A673 (cell line): ENCODE measurements at regions not wholly inside any gene's neighbourhood (a gene's known extent, or its start where the extent isn't known, plus 50 kb on each side); places are given as distances from the start of the nearest gene placed in this dataset.

Source experiments
- BruUV-seq: library from RNA; stranded (reverse); fragments of 400-500 nt; replicated peaks from 2 replicates; lab custom pipeline; 2021; lab: Mats Ljungman, UMichigan
- CTCF ChIA-PET: fragments of 300-600 bp; sonication (Branson Sonifier 250); formaldehyde crosslinking; loops from one replicate; lab custom pipeline; 2022; ENCODE audit warnings: antibody characterized with exemption; lab: Charles Lee
- POLR2A ChIA-PET: fragments of 300-600 bp; sonication (Branson Sonifier 250); formaldehyde crosslinking; loops from one replicate; lab custom pipeline; 2022; ENCODE audit warnings: antibody characterized with exemption; ENCODE audit not compliant: low non-redundant PET; lab: Charles Lee
- DNase-seq: peaks from one replicate; pipeline ENCODE4 v3.0.0-alpha.2; 2015; ENCODE audit warnings: low spot score
- H3K27ac ChIP-seq: fragments of 200-600 bp; sonication (generic); 2 replicates; pipeline ENCODE4 v1.5.1; 2016; ENCODE audit warnings: mixed run types, low read depth, mild to moderate bottlenecking, mixed read lengths, antibody characterized with exemption, low read length; ENCODE audit not compliant: poor library complexity, severe bottlenecking
- H3K27me3 ChIP-seq: fragments of 200-600 bp; sonication (generic); replicated peaks from 2 replicates; pipeline ENCODE4 v1.6.1; 2017; ENCODE audit warnings: mixed run types, low read depth, mild to moderate bottlenecking, mixed read lengths, antibody characterized with exemption, low read length; ENCODE audit not compliant: insufficient read depth, poor library complexity
- H3K36me3 ChIP-seq: fragments of 200-600 bp; sonication (generic); 2 replicates; pipeline ENCODE4 v1.6.1; 2016; ENCODE audit warnings: mixed run types, mild to moderate bottlenecking, mixed read lengths, antibody characterized with exemption, low read length; ENCODE audit not compliant: insufficient read depth, poor library complexity, severe bottlenecking
- H3K4me1 ChIP-seq: fragments of 200-600 bp; sonication (generic); 2 replicates; pipeline ENCODE4 v1.6.1; 2017; ENCODE audit warnings: mixed run types, mild to moderate bottlenecking, mixed read lengths, antibody characterized with exemption, low read length; ENCODE audit not compliant: insufficient read depth, poor library complexity, severe bottlenecking
- H3K4me3 ChIP-seq: fragments of 200-600 bp; sonication (generic); 2 replicates; pipeline ENCODE4 v1.5.1; 2016; ENCODE audit warnings: low read depth, mixed run types, mild to moderate bottlenecking, mixed read lengths, low read length; ENCODE audit not compliant: poor library complexity, severe bottlenecking
- H3K9me3 ChIP-seq: fragments of 200-600 bp; sonication (generic); 2 replicates; pipeline ENCODE4 v1.6.1; 2016; ENCODE audit warnings: mixed run types, low read depth, mild to moderate bottlenecking, mixed read lengths, antibody characterized with exemption, low read length; ENCODE audit not compliant: poor library complexity, severe bottlenecking
- EZH2 ChIP-seq: fragments of 200-600 bp; sonication (generic); IDR thresholded peaks from 2 replicates; pipeline ENCODE4 v1.6.1; 2017; ENCODE audit warnings: borderline replicate concordance, low read depth, mild to moderate bottlenecking, mixed read lengths, antibody characterized with exemption, low read length; ENCODE audit not compliant: poor library complexity, severe bottlenecking
- intact Hi-C: fragments of 100-400 bp; cut with micrococcal nuclease; formaldehyde crosslinking; loops from one replicate; pipeline ENCODE4 v1.10.0; 2022; ENCODE audit not compliant: unreplicated experiment
- TF ChIP-seq, protein P1 (sequence below): fragments of 300-800, 200-600 bp; sonication (generic); conservative IDR thresholded peaks from 2 replicates; pipeline ENCODE4 v1.5.1; 2017; ENCODE audit warnings: low read depth, mild to moderate bottlenecking, antibody characterized with exemption, low read length, moderate library complexity, mixed read lengths

DNA sequence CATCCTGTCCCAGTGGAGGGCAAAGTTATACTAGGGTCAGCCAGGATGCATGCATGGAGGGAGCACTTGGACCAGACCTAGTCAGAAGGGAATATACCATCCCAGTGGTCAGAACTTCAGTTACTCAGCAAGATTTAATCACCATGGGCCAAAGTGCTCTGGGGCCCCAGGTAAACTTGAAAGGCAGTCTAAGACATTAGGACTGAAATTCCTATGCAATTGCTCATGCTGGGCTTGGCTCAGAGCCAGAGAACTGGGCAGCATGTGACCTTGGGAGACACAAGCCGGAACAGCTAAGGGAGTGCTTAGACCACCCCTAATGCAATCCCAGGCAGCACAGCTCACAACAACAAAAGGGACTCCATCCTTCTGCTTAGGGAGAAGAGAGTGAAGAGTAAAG, 401.3 kb downstream of the KCNJ3 start:
- intact Hi-C loops, result no loop called here
- ChIA-PET POLR2A (no interaction called here), CTCF (no interaction called here)
- no peak for TF ChIP-seq EZH2
- TF ChIP-seq, protein P1, sequence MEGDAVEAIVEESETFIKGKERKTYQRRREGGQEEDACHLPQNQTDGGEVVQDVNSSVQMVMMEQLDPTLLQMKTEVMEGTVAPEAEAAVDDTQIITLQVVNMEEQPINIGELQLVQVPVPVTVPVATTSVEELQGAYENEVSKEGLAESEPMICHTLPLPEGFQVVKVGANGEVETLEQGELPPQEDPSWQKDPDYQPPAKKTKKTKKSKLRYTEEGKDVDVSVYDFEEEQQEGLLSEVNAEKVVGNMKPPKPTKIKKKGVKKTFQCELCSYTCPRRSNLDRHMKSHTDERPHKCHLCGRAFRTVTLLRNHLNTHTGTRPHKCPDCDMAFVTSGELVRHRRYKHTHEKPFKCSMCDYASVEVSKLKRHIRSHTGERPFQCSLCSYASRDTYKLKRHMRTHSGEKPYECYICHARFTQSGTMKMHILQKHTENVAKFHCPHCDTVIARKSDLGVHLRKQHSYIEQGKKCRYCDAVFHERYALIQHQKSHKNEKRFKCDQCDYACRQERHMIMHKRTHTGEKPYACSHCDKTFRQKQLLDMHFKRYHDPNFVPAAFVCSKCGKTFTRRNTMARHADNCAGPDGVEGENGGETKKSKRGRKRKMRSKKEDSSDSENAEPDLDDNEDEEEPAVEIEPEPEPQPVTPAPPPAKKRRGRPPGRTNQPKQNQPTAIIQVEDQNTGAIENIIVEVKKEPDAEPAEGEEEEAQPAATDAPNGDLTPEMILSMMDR, result no peak
- Histone ChIP-seq H3K4me1 (no peaks in the 10 kb centered on the region), H3K27ac (no peak overlapping the region), H3K9me3 (no peaks in the 10 kb centered on the region), H3K36me3 (no peaks in the 10 kb centered on the region), H3K27me3 (no peaks in the 10 kb centered on the region), H3K4me3 (no peak overlapping the region)
- no TSS peak for BruUV-seq
- no peak for DNase-seq

DNA sequence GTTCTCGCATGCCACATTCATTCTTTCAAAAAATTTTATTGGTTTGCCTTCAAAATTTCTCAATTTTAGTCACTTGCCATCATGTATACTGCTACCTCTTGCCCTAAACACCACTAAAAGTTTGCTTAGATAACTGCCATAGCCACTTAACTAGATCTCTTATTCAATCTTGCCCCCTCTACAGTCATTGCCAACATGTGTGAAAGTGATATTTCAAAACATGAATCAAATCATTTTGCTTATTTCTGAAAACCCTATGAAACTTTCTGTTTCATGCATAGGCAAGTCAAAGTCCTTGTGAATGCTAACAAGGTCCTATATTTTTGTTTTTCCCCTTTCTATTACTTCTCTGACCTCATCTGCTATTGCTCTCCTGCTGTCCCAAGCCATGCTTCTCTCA, 397.1 kb downstream of the KCNJ3 start:
- Histone ChIP-seq H3K27me3 (no peaks in the 10 kb centered on the region), H3K4me3 (no peak overlapping the region), H3K27ac (no peak overlapping the region), H3K4me1 (no peaks in the 10 kb centered on the region), H3K9me3 (no peaks in the 10 kb centered on the region), H3K36me3 (no peaks in the 10 kb centered on the region)
- no TSS peak for BruUV-seq
- POLR2A ChIA-PET, result no interaction called here
- intact Hi-C loops, result no loop called here
- no peak for DNase-seq
- TF ChIP-seq EZH2, result no peak
- CTCF ChIA-PET, result no interaction called here

DNA sequence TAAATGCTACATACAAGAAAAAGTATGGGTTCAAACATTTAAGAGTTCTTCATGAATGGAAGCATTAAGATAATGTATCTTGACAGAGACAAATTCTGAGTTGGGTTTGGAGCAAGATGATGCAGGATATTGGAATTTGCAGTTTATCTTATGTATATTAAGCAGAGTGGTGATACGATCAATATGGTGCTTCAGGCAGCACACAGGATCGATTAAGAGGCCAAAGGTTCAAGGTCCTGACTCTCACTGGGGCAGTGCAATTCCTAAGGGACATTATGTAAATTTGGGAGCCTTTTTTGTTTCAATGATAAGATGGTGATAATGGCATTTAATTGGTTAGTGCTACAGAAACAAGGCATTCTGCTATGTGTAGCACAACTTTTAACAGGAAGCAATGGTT, 381.9 kb downstream of the KCNJ3 start:
- no peak overlapping the region for H3K4me3 ChIP-seq
- no peaks in the 10 kb centered on the region for H3K4me1 ChIP-seq
- no peaks in the 10 kb centered on the region for H3K36me3 ChIP-seq
- intact Hi-C loops, result no loop called here
- BruUV-seq, result no TSS peak
- ChIA-PET CTCF (no interaction called here), POLR2A (no interaction called here)
- H3K27me3 ChIP-seq, result no peaks in the 10 kb centered on the region
- no peak for TF ChIP-seq EZH2
- TF ChIP-seq, protein P1, result no peak
- no peak overlapping the region for H3K27ac ChIP-seq
- H3K9me3 ChIP-seq, result no peaks in the 10 kb centered on the region
- DNase-seq, result no peak

DNA sequence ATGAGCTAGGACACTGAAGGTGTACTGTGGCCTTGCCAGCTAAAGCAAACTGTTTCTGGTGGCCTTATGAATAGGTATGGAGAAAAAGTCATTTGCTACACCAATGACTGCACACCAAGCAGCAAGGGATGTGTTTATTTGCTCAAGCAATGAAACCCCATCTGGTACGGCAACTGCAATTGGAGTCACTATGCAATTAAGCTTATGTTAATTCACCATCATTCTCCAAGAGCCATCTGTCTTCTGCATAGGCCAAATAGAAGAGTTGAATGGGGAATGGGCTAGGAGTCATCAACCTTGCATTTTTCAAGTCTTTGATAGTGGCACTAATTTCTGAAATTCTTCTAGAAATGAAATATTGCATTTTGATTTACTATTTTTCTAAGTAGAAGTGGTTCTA, 372.0 kb downstream of the KCNJ3 start:
- no peak overlapping the region for H3K27ac ChIP-seq
- DNase-seq, result no peak
- no peaks in the 10 kb centered on the region for H3K27me3 ChIP-seq
- BruUV-seq, result no TSS peak
- no peak for TF ChIP-seq EZH2
- TF ChIP-seq, protein P1, result no peak
- no peaks in the 10 kb centered on the region for H3K36me3 ChIP-seq
- H3K4me3 ChIP-seq, result no peak overlapping the region
- ChIA-PET CTCF (no interaction called here), POLR2A (no interaction called here)
- H3K4me1 ChIP-seq, result no peaks in the 10 kb centered on the region
- intact Hi-C loops, result no loop called here
- H3K9me3 ChIP-seq, result no peaks in the 10 kb centered on the region
